IMR-90 (cell line): ENCODE measurements at regions not wholly inside any gene's neighbourhood (a gene's known extent, or its start where the extent isn't known, plus 50 kb on each side); places are given as distances from the start of the nearest gene placed in this dataset.

Experiments used
- ATAC-seq: fragments of 200-7000 bp; cut with Tn5 transposase; 2 replicates; pipeline ENCODE4 v1.9.1; 2020; ENCODE audit warnings: low read depth, mild to moderate bottlenecking, moderate library complexity
- BruUV-seq: library from RNA; stranded (reverse); fragments of 400-500 nt; replicated peaks from 2 replicates; lab custom pipeline; 2021; lab: Mats Ljungman, UMichigan
- CTCF ChIA-PET: fragments of 300-600 bp; formaldehyde crosslinking; extraction: SDS; loops from one replicate; lab custom pipeline; 2021; ENCODE audit warnings: antibody characterized with exemption; lab: Yijun Ruan, JAX
- POLR2A ChIA-PET: fragments of 300-600 bp; sonication (Branson Sonifier 250); formaldehyde crosslinking; loops from one replicate; lab custom pipeline; 2022; ENCODE audit warnings: antibody characterized with exemption; ENCODE audit not compliant: unreplicated experiment; lab: Charles Lee
- DNase-seq: peaks from one replicate; pipeline ENCODE4 v3.0.0; 2013
- H2AFZ ChIP-seq: replicated peaks from 2 replicates; pipeline ENCODE3; 2013; ENCODE audit warnings: low read length, mild to moderate bottlenecking; ENCODE audit not compliant: poor library complexity
- H2AK5ac ChIP-seq: 2 replicates; pipeline ENCODE4 v1.6.1; 2013; ENCODE audit warnings: low read depth, low read length, inconsistent platforms
- H2AK9ac ChIP-seq: replicated peaks from 2 replicates; pipeline ENCODE3; 2013; ENCODE audit warnings: mild to moderate bottlenecking, low read depth, low read length, moderate library complexity; ENCODE audit not compliant: poor library complexity
- H2BK120ac ChIP-seq: 2 replicates; pipeline ENCODE4 v1.6.1; 2013; ENCODE audit warnings: low read depth, low read length, inconsistent platforms
- H2BK15ac ChIP-seq: 3 replicates; pipeline ENCODE4 v1.6.1; 2013; ENCODE audit warnings: low read depth, low read length, inconsistent platforms
- H2BK20ac ChIP-seq: 2 replicates; pipeline ENCODE4 v1.6.1; 2013; ENCODE audit warnings: low read depth, mild to moderate bottlenecking, inconsistent platforms, low read length, moderate library complexity
- H2BK5ac ChIP-seq: 2 replicates; pipeline ENCODE4 v1.6.1; 2013; ENCODE audit warnings: mild to moderate bottlenecking, low read depth, low read length, inconsistent platforms; ENCODE audit not compliant: poor library complexity, severe bottlenecking
- H3K14ac ChIP-seq: replicated peaks from 2 replicates; pipeline ENCODE4 v1.6.1; 2013; ENCODE audit warnings: low read depth, low read length, inconsistent platforms
- H3K18ac ChIP-seq: 2 replicates; pipeline ENCODE4 v1.6.1; 2013; ENCODE audit warnings: low read depth, low read length, control low read depth
- H3K23ac ChIP-seq: 2 replicates; pipeline ENCODE4 v1.6.1; 2013; ENCODE audit warnings: low read depth, low read length, inconsistent platforms
- H3K27ac ChIP-seq: 2 replicates; pipeline ENCODE4 v1.5.1; 2013; ENCODE audit warnings: mild to moderate bottlenecking, control low read depth, low read length; ENCODE audit not compliant: insufficient read depth
- H3K27me3 ChIP-seq: 2 replicates; pipeline ENCODE4 v1.6.1; 2013; ENCODE audit warnings: low read length; ENCODE audit not compliant: control insufficient read depth, insufficient read depth
- H3K36me3 ChIP-seq: 2 replicates; pipeline ENCODE4 v1.6.1; 2013; ENCODE audit warnings: low read length, mixed read lengths; ENCODE audit not compliant: control insufficient read depth, insufficient read depth
- H3K4ac ChIP-seq: 2 replicates; pipeline ENCODE4 v1.6.1; 2013; ENCODE audit warnings: low read depth, low read length, inconsistent platforms
- H3K4me1 ChIP-seq: 2 replicates; pipeline ENCODE4 v1.6.1; 2013; ENCODE audit warnings: low read length, mixed read lengths; ENCODE audit not compliant: control insufficient read depth, insufficient read depth
- H3K4me2 ChIP-seq: 2 replicates; pipeline ENCODE4 v1.6.1; 2013; ENCODE audit warnings: low read depth, mild to moderate bottlenecking, control low read depth, low read length, moderate library complexity
- H3K4me3 ChIP-seq: 2 replicates; pipeline ENCODE4 v1.5.1; 2013; ENCODE audit warnings: low read depth, mild to moderate bottlenecking, control low read depth, low read length, moderate library complexity; ENCODE audit not compliant: insufficient read depth
- H3K56ac ChIP-seq: 2 replicates; pipeline ENCODE4 v1.6.1; 2013; ENCODE audit warnings: low read length, inconsistent platforms; ENCODE audit not compliant: insufficient read depth; ENCODE audit errors: extremely low read depth
- H3K79me1 ChIP-seq, 2 experiments: 2 replicates each; pipeline ENCODE4 v1.6.1; 2013; ENCODE audit warnings: low read length in 2 of 2, inconsistent platforms in 1 of 2, low read depth in 1 of 2
- H3K9ac ChIP-seq: 2 replicates; pipeline ENCODE4 v1.6.1; 2013; ENCODE audit warnings: low read depth, low read length, control low read depth
- H3K9me1 ChIP-seq: 2 replicates; pipeline ENCODE4 v1.6.1; 2013; ENCODE audit warnings: low read length, inconsistent platforms; ENCODE audit not compliant: insufficient read depth
- H3K9me3 ChIP-seq: 2 replicates; pipeline ENCODE4 v1.6.1; 2013; ENCODE audit warnings: low read length; ENCODE audit not compliant: control insufficient read depth, insufficient read depth
- H4K20me1 ChIP-seq: 2 replicates; pipeline ENCODE4 v1.6.1; 2013; ENCODE audit warnings: low read length, inconsistent platforms; ENCODE audit not compliant: insufficient read depth
- H4K5ac ChIP-seq: 2 replicates; pipeline ENCODE4 v1.6.1; 2013; ENCODE audit warnings: mild to moderate bottlenecking, low read depth, low read length, control low read depth
- H4K8ac ChIP-seq, 2 experiments: 2 replicates each; pipeline ENCODE4 v1.6.1; 2013; ENCODE audit warnings: low read depth in 2 of 2, low read length in 2 of 2, control low read depth in 1 of 2, inconsistent platforms in 1 of 2
- H4K91ac ChIP-seq: 2 replicates; pipeline ENCODE4 v1.6.1; 2013; ENCODE audit warnings: low read depth, low read length, inconsistent platforms; ENCODE audit not compliant: insufficient read depth
- MXI1 ChIP-seq: IDR thresholded peaks from 2 replicates; pipeline ENCODE4 v1.6.1; 2012; ENCODE audit warnings: low read depth, mild to moderate bottlenecking, low read length, moderate library complexity, borderline replicate concordance
- RAD21 ChIP-seq: IDR thresholded peaks from 2 replicates; pipeline ENCODE4 v1.6.1; 2012; ENCODE audit warnings: low read length, improper control_type of control experiment
- WGBS, 2 experiments: methylation state at CpG; one replicate each; pipeline versions ENCODE4 v1.1.5 to v1.1.7; 2013; ENCODE audit warnings: missing lambda C conversion rate in 2 of 2; ENCODE audit not compliant: insufficient read length in 1 of 2; ENCODE audit errors: extremely low coverage in 2 of 2; 5-methylcytosine and 5-hydroxymethylcytosine counted together
- dilution Hi-C: fragments of 300-500 bp; cut with HindIII; formaldehyde crosslinking; loops from one replicate; pipeline ENCODE4 v1.14.3; 2018; ENCODE audit warnings: low sequenced_read_pairs; ENCODE audit not compliant: unreplicated experiment
- in situ Hi-C: fragments of 300-500 bp; cut with MboI; formaldehyde crosslinking; loops from 3 replicates; pipeline ENCODE4 v1.14.3; 2019; ENCODE audit warnings: low sequenced_read_pairs, inconsistent platforms, mixed read lengths
- intact Hi-C: fragments of 100-400 bp; cut with micrococcal nuclease; formaldehyde crosslinking; loops from 2 replicates; pipeline ENCODE4 v1.10.0; 2022

DNA sequence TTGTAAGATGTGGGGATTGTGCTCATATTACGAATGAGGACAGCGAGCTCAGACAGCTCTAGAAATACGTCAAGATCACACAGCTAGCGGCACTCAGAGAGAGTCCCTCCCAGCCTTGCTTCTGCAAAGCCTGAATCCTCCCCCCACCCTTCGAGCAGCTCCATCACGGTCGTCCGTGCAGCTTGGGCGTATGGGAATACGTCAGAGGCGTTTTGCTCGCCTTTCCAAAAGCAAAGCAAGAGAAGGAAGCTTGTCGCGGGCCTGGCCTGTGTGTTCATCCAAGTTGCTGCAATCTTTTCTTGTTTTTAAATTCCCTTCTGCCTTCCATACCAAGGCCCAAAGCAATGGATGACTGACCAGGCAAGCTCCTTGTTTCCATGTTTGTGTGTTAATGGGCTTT is 125.5 kb upstream of the IRF2BP2 start:
- in situ Hi-C loops (no loop called here), dilution Hi-C loops (loop anchor here (25.0 kb wide), 1 partner anchor 102 kb away; no protein-coding TSS in a partner anchor), intact Hi-C loops (no loop called here)
- no peak overlapping the region for H4K8ac ChIP-seq
- H3K4ac ChIP-seq = no peak overlapping the region
- POLR2A ChIA-PET = interaction anchor here (0.9 kb wide), 1 partner anchor 11 kb away, joined by 5 read pairs; no protein-coding TSS in a partner anchor
- no peak overlapping the region for H3K4me3 ChIP-seq
- no peak overlapping the region for H3K56ac ChIP-seq
- H2BK15ac ChIP-seq = no peak overlapping the region
- 88% methylated on average over 10 of the region's 14 CpGs; no CpG with 5 or more reads in 1 of the 2 experiments for WGBS, 2 experiments
- no peak overlapping the region for H3K27ac ChIP-seq
- DNase-seq = no peak
- no peak overlapping the region for H2BK120ac ChIP-seq
- no peak overlapping the region for H3K14ac ChIP-seq
- no peaks in the 10 kb centered on the region for H3K36me3 ChIP-seq
- H2AFZ ChIP-seq = no peak overlapping the region
- H3K23ac ChIP-seq = no peak overlapping the region
- no peaks in the 10 kb centered on the region for H4K20me1 ChIP-seq
- H2BK20ac ChIP-seq = no peak overlapping the region
- no peak overlapping the region for H2AK5ac ChIP-seq
- no peaks in the 10 kb centered on the region for H3K27me3 ChIP-seq
- no peak overlapping the region for H2AK9ac ChIP-seq
- no peak overlapping the region for H4K5ac ChIP-seq
- H3K9me1 ChIP-seq = peaks cover 12% of the 10 kb centered on the region
- no peak for TF ChIP-seq MXI1
- TF ChIP-seq RAD21 = no peak
- no peaks in the 10 kb centered on the region for H3K9me3 ChIP-seq
- BruUV-seq = no TSS peak
- no peak overlapping the region for H3K9ac ChIP-seq
- CTCF ChIA-PET = no interaction called here
- H3K18ac ChIP-seq = no peak overlapping the region
- no peak overlapping the region for H3K4me2 ChIP-seq
- H3K4me1 ChIP-seq = peaks cover 13% of the 10 kb centered on the region
- ATAC-seq = no peak
- no peak overlapping the region for H2BK5ac ChIP-seq
- H3K79me1 ChIP-seq = no peaks in the 10 kb centered on the region
- H4K91ac ChIP-seq = no peak overlapping the region
